ENCODE measurements at regions not wholly inside any gene's neighbourhood (a gene's known extent, or its start where the extent isn't known, plus 50 kb on each side); places are given as distances from the start of the nearest gene placed in this dataset.

- TF ChIP-seq POLR2AphosphoS5 (IDR thresholded peaks at IDR 0.05; ENCODE audit: low read depth, low read length) = no peak
- TF ChIP-seq TAF1 (IDR thresholded peaks at IDR 0.05; ENCODE audit: borderline replicate concordance, insufficient read depth, low read length) = no peak
- TF ChIP-seq, protein P1, sequence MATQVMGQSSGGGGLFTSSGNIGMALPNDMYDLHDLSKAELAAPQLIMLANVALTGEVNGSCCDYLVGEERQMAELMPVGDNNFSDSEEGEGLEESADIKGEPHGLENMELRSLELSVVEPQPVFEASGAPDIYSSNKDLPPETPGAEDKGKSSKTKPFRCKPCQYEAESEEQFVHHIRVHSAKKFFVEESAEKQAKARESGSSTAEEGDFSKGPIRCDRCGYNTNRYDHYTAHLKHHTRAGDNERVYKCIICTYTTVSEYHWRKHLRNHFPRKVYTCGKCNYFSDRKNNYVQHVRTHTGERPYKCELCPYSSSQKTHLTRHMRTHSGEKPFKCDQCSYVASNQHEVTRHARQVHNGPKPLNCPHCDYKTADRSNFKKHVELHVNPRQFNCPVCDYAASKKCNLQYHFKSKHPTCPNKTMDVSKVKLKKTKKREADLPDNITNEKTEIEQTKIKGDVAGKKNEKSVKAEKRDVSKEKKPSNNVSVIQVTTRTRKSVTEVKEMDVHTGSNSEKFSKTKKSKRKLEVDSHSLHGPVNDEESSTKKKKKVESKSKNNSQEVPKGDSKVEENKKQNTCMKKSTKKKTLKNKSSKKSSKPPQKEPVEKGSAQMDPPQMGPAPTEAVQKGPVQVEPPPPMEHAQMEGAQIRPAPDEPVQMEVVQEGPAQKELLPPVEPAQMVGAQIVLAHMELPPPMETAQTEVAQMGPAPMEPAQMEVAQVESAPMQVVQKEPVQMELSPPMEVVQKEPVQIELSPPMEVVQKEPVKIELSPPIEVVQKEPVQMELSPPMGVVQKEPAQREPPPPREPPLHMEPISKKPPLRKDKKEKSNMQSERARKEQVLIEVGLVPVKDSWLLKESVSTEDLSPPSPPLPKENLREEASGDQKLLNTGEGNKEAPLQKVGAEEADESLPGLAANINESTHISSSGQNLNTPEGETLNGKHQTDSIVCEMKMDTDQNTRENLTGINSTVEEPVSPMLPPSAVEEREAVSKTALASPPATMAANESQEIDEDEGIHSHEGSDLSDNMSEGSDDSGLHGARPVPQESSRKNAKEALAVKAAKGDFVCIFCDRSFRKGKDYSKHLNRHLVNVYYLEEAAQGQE (IDR thresholded peaks at IDR 0.05; ENCODE audit: insufficient read depth in 1 of 2, low read depth in 2 of 2, low read length in 2 of 2) = no peak
- no peak for TF ChIP-seq FOXP2 (optimal IDR thresholded peaks at IDR 0.05; ENCODE audit: borderline replicate concordance, extremely low read depth, extremely low read length, insufficient read depth)
Observed at GRCh38 chr1:82318265-82318664, 517.5 kb downstream of the ADGRL2 start.
